Duodenal mucosa (tissue), 2 donors: ENCODE measurements at regions not wholly inside any gene's neighbourhood (a gene's known extent, or its start where the extent isn't known, plus 50 kb on each side); places are given as distances from the start of the nearest gene placed in this dataset.

Experiments used
- H3K27ac ChIP-seq: one replicate; pipeline ENCODE4 v1.7.0; 2013; ENCODE audit warnings: low read depth, low read length
- H3K27me3 ChIP-seq, 2 donors: one replicate each; pipeline ENCODE4 v1.7.0; 2013; ENCODE audit warnings: low read length in 2 of 2, control low read depth in 1 of 2; ENCODE audit not compliant: insufficient read depth in 2 of 2, control insufficient read depth in 1 of 2
- H3K36me3 ChIP-seq, 2 donors: one replicate each; pipeline ENCODE4 v1.7.0; 2013; ENCODE audit warnings: low read length in 2 of 2, control low read depth in 1 of 2; ENCODE audit not compliant: insufficient read depth in 2 of 2, control insufficient read depth in 1 of 2
- H3K4me1 ChIP-seq, 2 donors: one replicate each; pipeline ENCODE4 v1.7.0; 2013; ENCODE audit warnings: low read length in 2 of 2, control low read depth in 1 of 2; ENCODE audit not compliant: insufficient read depth in 2 of 2, control insufficient read depth in 1 of 2
- H3K4me3 ChIP-seq, 2 donors: one replicate each; pipeline ENCODE4 v1.7.0; 2013; ENCODE audit warnings: low read length in 2 of 2, low read depth in 1 of 2
- H3K9ac ChIP-seq, 2 donors: one replicate each; pipeline ENCODE4 v1.7.0; 2013; ENCODE audit warnings: low read length in 2 of 2, low read depth in 1 of 2
- H3K9me3 ChIP-seq, 2 donors: one replicate each; pipeline ENCODE4 v1.7.0; 2013; ENCODE audit warnings: low read length in 2 of 2, control low read depth in 1 of 2; ENCODE audit not compliant: control insufficient read depth in 1 of 2

GRCh38 chr3:109887293-109887692, 549.9 kb upstream of the DPPA4 start:
- H3K4me1 ChIP-seq, result no peaks in the 10 kb centered on the region
- no peaks in the 10 kb centered on the region for H3K27me3 ChIP-seq

GRCh38 chr3:109888026-109888425, 550.7 kb upstream of the DPPA4 start:
- Histone ChIP-seq H3K36me3 (no peaks in the 10 kb centered on the region), H3K4me3 (no peak overlapping the region), H3K27ac (no peak overlapping the region), H3K4me1 (no peaks in the 10 kb centered on the region), H3K27me3 (no peaks in the 10 kb centered on the region), H3K9ac (no peak overlapping the region), H3K9me3 (no peaks in the 10 kb centered on the region)

More at GRCh38 chr3:109887293-109887692, 549.9 kb upstream of the DPPA4 start:
- no peak overlapping the region for H3K27ac ChIP-seq
- no peak overlapping the region for H3K4me3 ChIP-seq
- H3K36me3 ChIP-seq, result no peaks in the 10 kb centered on the region
- no peak overlapping the region for H3K9ac ChIP-seq
- no peaks in the 10 kb centered on the region for H3K9me3 ChIP-seq

- Histone ChIP-seq H3K9ac (no peak overlapping the region), H3K4me3 (no peak overlapping the region), H3K9me3 (no peaks in the 10 kb centered on the region), H3K27me3 (no peaks in the 10 kb centered on the region), H3K36me3 (no peaks in the 10 kb centered on the region), H3K4me1 (peaks cover 0 to 6% of the 10 kb centered on the region in 2 donors), H3K27ac (no peak overlapping the region)
Observed at GRCh38 chr3:109897734-109898133, 560.4 kb upstream of the DPPA4 start.

- no peaks in the 10 kb centered on the region for H3K9me3 ChIP-seq
- no peaks in the 10 kb centered on the region for H3K36me3 ChIP-seq
- H3K9ac ChIP-seq, result no peak overlapping the region
- H3K27ac ChIP-seq, result no peak overlapping the region
- H3K4me1 ChIP-seq, result peaks cover 0 to 6% of the 10 kb centered on the region in 2 donors
- no peaks in the 10 kb centered on the region for H3K27me3 ChIP-seq
- no peak overlapping the region for H3K4me3 ChIP-seq
Observed at GRCh38 chr3:109899925-109900324, 562.6 kb upstream of the DPPA4 start.

- no peaks in the 10 kb centered on the region for H3K9me3 ChIP-seq
- no peaks in the 10 kb centered on the region for H3K36me3 ChIP-seq
- peaks cover 0 to 6% of the 10 kb centered on the region in 2 donors for H3K4me1 ChIP-seq
- no peaks in the 10 kb centered on the region for H3K27me3 ChIP-seq
- H3K27ac ChIP-seq, result no peak overlapping the region
- H3K9ac ChIP-seq, result no peak overlapping the region
- H3K4me3 ChIP-seq, result no peak overlapping the region
Observed at GRCh38 chr3:109900783-109901182, 563.4 kb upstream of the DPPA4 start.

DNA sequence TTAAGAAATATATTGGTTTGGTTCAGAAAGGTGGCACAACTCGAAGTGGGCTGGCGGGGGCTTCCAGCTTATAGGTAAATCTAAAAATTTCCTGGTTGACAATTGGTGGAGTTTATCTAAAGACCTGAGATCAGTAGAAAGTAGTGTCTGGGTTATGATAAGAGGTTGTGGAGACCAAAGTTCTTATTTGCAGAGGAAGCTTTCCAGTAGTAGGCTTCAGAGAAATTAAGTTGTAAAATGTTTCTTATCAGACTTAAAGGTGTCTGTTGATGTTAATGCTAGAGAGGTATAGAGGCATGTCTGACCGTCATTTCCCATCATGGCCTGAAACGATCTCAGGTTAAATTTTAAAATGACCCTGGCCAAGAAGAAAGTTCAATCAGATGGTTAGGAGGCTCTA, 565.2 kb upstream of the DPPA4 start:
- Histone ChIP-seq H3K9me3 (no peaks in the 10 kb centered on the region), H3K4me1 (peaks cover 0 to 6% of the 10 kb centered on the region in 2 donors), H3K27me3 (no peaks in the 10 kb centered on the region), H3K4me3 (no peak overlapping the region), H3K9ac (no peak overlapping the region), H3K36me3 (no peaks in the 10 kb centered on the region), H3K27ac (no peak overlapping the region)

DNA sequence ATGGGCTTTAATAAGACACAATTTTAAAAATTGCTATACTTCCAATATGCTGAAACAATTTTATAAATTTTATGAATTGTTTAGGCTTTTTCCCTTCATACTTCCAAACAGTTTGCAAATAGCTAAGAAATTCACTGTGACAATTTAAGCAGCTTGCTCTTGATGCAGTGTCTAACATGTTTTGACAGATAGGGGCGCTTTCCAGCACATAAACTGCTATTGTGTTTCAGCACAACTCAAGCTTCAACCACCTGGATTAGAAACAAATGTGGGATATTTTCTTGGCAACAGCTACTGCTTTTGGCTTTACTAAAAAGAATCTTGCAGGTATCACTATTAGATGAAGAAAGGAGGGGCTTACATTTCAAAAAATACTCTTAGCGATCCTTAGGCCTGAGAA, 565.8 kb upstream of the DPPA4 start:
- Histone ChIP-seq H3K9ac (no peak overlapping the region), H3K27me3 (no peaks in the 10 kb centered on the region), H3K36me3 (no peaks in the 10 kb centered on the region), H3K4me1 (peaks cover 0 to 6% of the 10 kb centered on the region in 2 donors), H3K27ac (no peak overlapping the region), H3K4me3 (no peak overlapping the region), H3K9me3 (no peaks in the 10 kb centered on the region)

GRCh38 chr3:109910772-109911171, 573.4 kb upstream of the DPPA4 start:
- no peaks in the 10 kb centered on the region for H3K4me1 ChIP-seq
- H3K27ac ChIP-seq, result no peak overlapping the region
- H3K4me3 ChIP-seq, result no peak overlapping the region
- H3K36me3 ChIP-seq, result no peaks in the 10 kb centered on the region
- no peak overlapping the region for H3K9ac ChIP-seq
- no peaks in the 10 kb centered on the region for H3K27me3 ChIP-seq
- no peaks in the 10 kb centered on the region for H3K9me3 ChIP-seq

- no peaks in the 10 kb centered on the region for H3K27me3 ChIP-seq
- H3K9ac ChIP-seq, result no peak overlapping the region
- no peak overlapping the region for H3K4me3 ChIP-seq
- H3K27ac ChIP-seq, result no peak overlapping the region
- H3K36me3 ChIP-seq, result no peaks in the 10 kb centered on the region
- no peaks in the 10 kb centered on the region for H3K4me1 ChIP-seq
- H3K9me3 ChIP-seq, result no peaks in the 10 kb centered on the region
Observed at GRCh38 chr3:109918740-109919139, 581.4 kb upstream of the DPPA4 start.

DNA sequence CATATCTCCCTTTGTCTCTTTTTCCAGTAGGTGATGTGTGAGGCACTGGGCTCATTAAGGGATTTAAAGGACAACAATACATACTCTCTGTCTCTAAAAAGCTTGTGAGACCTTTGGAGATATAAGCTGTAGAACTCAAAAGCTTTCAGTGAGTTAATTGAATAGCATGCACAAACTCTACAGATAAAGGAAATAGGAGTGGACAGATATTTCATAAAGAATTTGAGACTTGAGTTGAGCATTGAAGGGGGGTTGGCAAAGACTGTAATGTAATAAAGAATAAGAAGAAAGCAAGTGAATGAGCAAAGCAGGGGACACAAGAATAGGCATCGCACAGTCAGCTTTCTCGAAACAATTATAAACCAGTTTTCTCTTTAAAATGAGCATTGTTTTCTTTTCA, 583.4 kb upstream of the DPPA4 start:
- no peaks in the 10 kb centered on the region for H3K36me3 ChIP-seq
- no peak overlapping the region for H3K4me3 ChIP-seq
- H3K9me3 ChIP-seq, result no peaks in the 10 kb centered on the region
- no peak overlapping the region for H3K27ac ChIP-seq
- H3K9ac ChIP-seq, result no peak overlapping the region
- no peaks in the 10 kb centered on the region for H3K27me3 ChIP-seq
- no peaks in the 10 kb centered on the region for H3K4me1 ChIP-seq

- H3K27ac ChIP-seq, result no peak overlapping the region
- no peak overlapping the region for H3K4me3 ChIP-seq
- no peaks in the 10 kb centered on the region for H3K4me1 ChIP-seq
- H3K36me3 ChIP-seq, result no peaks in the 10 kb centered on the region
- no peaks in the 10 kb centered on the region for H3K27me3 ChIP-seq
- no peaks in the 10 kb centered on the region for H3K9me3 ChIP-seq
- no peak overlapping the region for H3K9ac ChIP-seq
Observed at GRCh38 chr3:109921509-109921908, 584.2 kb upstream of the DPPA4 start.
